Suprapubic skin (tissue), 4 donors: ENCODE measurements at regions not wholly inside any gene's neighbourhood (a gene's known extent, or its start where the extent isn't known, plus 50 kb on each side); places are given as distances from the start of the nearest gene placed in this dataset.

ENCODE experiments used
- DNase-seq, 2 donors: peaks; one replicate each; pipeline ENCODE4 v3.0.0-alpha.2; 2019; ENCODE audit warnings: low spot score in 2 of 2
- H3K27ac ChIP-seq: fragments of 200-600 bp; sonication (generic); one replicate; pipeline ENCODE4 v1.5.1; 2019
- H3K27me3 ChIP-seq: fragments of 200-600 bp; sonication (generic); one replicate; pipeline ENCODE4 v1.5.1; 2019
- H3K36me3 ChIP-seq: fragments of 200-600 bp; sonication (generic); one replicate; pipeline ENCODE4 v1.5.1; 2019
- H3K4me1 ChIP-seq: fragments of 200-600 bp; sonication (generic); one replicate; pipeline ENCODE4 v1.5.1; 2019
- H3K4me3 ChIP-seq: fragments of 200-600 bp; sonication (generic); one replicate; pipeline ENCODE4 v1.5.1; 2019; ENCODE audit warnings: mild to moderate bottlenecking
- H3K9me3 ChIP-seq: fragments of 200-600 bp; sonication (generic); one replicate; pipeline ENCODE4 v1.5.1; 2019
- EP300 ChIP-seq: sonication (generic); formaldehyde crosslinking; IDR thresholded peaks from one replicate; pipeline ENCODE4 v1.6.1; 2017; ENCODE audit warnings: antibody characterized with exemption
- POLR2A ChIP-seq, 2 donors: fragments of 450-650 bp; IDR thresholded peaks; one replicate each; pipeline ENCODE4 v1.6.1; 2017; ENCODE audit warnings: antibody characterized with exemption in 2 of 2, mild to moderate bottlenecking in 2 of 2, moderate library complexity in 2 of 2
- POLR2AphosphoS5 ChIP-seq, 3 donors: sonication (generic); formaldehyde crosslinking; IDR thresholded peaks; one replicate each; pipeline ENCODE4 v1.6.1; 2017; ENCODE audit warnings: antibody characterized with exemption in 3 of 3
- WGBS: methylation state at CpG from one replicate; pipeline ENCODE4 v1.1.5; 2018; 5-methylcytosine and 5-hydroxymethylcytosine counted together
- TF ChIP-seq, protein P1 (sequence below), 2 donors: fragments of 200-600 bp in 1 of 2; fragments of 450-650 bp in 1 of 2; sonication (generic) in 1 of 2; IDR thresholded peaks; one replicate each; pipeline ENCODE4 v1.5.1; 2016 to 2019; ENCODE audit warnings: antibody characterized with exemption in 2 of 2, mild to moderate bottlenecking in 1 of 2, moderate library complexity in 1 of 2

DNA sequence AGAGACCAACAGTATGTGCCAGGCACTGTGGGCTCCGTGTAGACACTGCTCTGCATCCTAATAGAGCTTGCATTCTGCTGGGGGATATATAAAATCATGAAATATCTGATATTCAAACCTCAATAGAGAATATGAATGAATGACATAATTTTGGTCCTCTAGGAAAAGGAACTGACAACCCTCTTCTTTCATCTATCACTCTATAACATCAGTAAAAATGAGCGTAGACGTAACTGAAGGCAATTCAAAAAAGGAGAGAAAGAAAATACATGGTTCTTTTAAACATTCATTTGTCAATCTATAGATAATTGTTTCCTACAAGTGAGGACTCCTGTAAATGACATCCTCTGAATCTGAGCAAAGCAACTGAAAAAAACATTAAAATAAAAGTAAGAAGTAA lies 607.4 kb upstream of the LRRN3 start:
- H3K36me3 ChIP-seq = no peaks in the 10 kb centered on the region
- TF ChIP-seq POLR2AphosphoS5 (IDR thresholded peaks at IDR 0.05) (no peak), EP300 (no peak), POLR2A (IDR thresholded peaks at IDR 0.05) (no peak)
- TF ChIP-seq, protein P1, sequence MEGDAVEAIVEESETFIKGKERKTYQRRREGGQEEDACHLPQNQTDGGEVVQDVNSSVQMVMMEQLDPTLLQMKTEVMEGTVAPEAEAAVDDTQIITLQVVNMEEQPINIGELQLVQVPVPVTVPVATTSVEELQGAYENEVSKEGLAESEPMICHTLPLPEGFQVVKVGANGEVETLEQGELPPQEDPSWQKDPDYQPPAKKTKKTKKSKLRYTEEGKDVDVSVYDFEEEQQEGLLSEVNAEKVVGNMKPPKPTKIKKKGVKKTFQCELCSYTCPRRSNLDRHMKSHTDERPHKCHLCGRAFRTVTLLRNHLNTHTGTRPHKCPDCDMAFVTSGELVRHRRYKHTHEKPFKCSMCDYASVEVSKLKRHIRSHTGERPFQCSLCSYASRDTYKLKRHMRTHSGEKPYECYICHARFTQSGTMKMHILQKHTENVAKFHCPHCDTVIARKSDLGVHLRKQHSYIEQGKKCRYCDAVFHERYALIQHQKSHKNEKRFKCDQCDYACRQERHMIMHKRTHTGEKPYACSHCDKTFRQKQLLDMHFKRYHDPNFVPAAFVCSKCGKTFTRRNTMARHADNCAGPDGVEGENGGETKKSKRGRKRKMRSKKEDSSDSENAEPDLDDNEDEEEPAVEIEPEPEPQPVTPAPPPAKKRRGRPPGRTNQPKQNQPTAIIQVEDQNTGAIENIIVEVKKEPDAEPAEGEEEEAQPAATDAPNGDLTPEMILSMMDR (IDR thresholded peaks at IDR 0.05) = no peak
- no peaks in the 10 kb centered on the region for H3K27me3 ChIP-seq
- no peak overlapping the region for H3K4me3 ChIP-seq
- H3K4me1 ChIP-seq = no peaks in the 10 kb centered on the region
- H3K27ac ChIP-seq = no peak overlapping the region
- peaks cover 6% of the 10 kb centered on the region for H3K9me3 ChIP-seq
- WGBS = 79% methylated on average over 3 of the region's 3 CpGs
- no peak for DNase-seq

DNA sequence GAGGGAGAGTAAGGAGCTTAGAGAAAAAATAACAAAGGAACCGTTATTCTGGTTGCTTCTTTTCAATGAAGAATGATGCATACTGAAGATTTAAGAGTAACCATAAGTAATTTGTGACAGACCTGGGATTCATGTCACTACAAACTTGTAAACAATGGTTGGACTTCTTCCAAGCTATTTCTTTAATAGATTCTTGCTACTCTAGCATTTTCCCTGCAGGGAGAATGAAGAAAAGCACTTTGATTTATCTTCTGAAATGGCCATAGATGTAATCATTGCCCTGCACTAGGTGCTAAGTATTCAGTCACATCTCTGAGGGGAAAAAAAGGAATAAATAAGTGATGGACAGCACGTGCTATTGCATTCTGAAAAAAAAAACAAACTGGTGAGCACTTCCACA lies 606.6 kb upstream of the LRRN3 start:
- no peaks in the 10 kb centered on the region for H3K4me1 ChIP-seq
- no peaks in the 10 kb centered on the region for H3K27me3 ChIP-seq
- no peaks in the 10 kb centered on the region for H3K9me3 ChIP-seq
- H3K27ac ChIP-seq = no peak overlapping the region
- 32% methylated on average over 2 of the region's 2 CpGs for WGBS
- TF ChIP-seq EP300 = no peak
- TF ChIP-seq POLR2AphosphoS5 (IDR thresholded peaks at IDR 0.05) = no peak
- no peak for TF ChIP-seq POLR2A (IDR thresholded peaks at IDR 0.05)
- TF ChIP-seq, protein P1 (IDR thresholded peaks at IDR 0.05) = no peak
- H3K4me3 ChIP-seq = no peak overlapping the region
- DNase-seq = no peak
- no peaks in the 10 kb centered on the region for H3K36me3 ChIP-seq

DNA sequence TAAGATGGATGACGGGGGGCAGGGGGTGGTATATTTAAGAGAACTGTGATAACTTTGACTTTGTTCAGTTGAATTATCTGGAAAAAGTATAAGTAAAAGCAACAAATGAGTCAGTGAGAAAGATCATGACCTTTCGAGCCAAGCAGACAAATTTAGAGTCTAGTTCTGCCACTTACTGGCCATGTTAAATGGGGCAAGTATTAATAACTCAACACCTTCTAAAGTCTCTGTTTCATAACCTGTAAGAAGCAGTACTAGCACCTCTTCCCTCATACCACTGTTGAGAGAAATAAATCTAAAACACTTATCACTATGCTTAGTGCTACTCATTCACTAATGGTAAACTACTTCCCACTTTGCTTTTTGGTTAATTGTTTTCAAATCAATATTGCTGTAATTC lies 604.4 kb upstream of the LRRN3 start:
- WGBS = 89% methylated on average over 2 of the region's 2 CpGs
- TF ChIP-seq POLR2AphosphoS5 (IDR thresholded peaks at IDR 0.05) = no peak
- TF ChIP-seq POLR2A (IDR thresholded peaks at IDR 0.05) = no peak
- TF ChIP-seq EP300 = no peak
- TF ChIP-seq, protein P1 (IDR thresholded peaks at IDR 0.05) = no peak
- Histone ChIP-seq H3K4me3 (no peak overlapping the region), H3K27me3 (no peaks in the 10 kb centered on the region), H3K36me3 (no peaks in the 10 kb centered on the region), H3K9me3 (no peaks in the 10 kb centered on the region), H3K4me1 (no peaks in the 10 kb centered on the region), H3K27ac (no peak overlapping the region)
- DNase-seq = no peak

DNA sequence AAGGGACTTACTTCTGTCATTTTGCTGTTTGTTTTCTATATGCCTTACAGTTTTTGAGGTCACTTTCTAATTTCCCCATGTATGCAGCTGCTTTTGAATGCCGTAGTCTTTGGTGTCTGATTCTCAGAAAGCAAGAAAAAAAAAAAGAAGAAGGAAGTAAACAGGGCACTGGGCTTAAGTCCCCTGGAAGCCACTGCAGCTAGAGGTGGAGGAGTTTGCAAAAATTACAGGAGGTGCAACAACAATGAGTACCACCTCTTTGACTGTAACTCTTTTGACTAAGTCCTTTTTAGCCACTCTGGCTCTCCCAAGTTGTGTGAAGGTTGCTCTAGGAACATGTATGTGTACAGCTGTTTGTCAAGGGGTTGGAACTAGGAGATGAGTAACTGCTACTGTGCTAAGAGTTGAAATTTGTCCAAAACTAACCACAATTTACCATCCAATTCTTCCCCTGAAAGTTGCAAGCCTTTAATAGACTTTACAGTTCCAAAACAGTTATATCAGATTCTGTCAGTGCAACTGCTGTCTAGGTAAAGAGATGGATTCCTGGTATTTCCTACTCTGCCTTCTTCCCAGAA lies 588.0 kb upstream of the LRRN3 start:
- no peaks in the 10 kb centered on the region for H3K27me3 ChIP-seq
- WGBS = 72% methylated on average over 1 of the region's 1 CpG
- no peaks in the 10 kb centered on the region for H3K4me1 ChIP-seq
- no peaks in the 10 kb centered on the region for H3K9me3 ChIP-seq
- no peak overlapping the region for H3K27ac ChIP-seq
- no peak overlapping the region for H3K4me3 ChIP-seq
- DNase-seq = no peak
- no peaks in the 10 kb centered on the region for H3K36me3 ChIP-seq
- TF ChIP-seq, protein P1 (IDR thresholded peaks at IDR 0.05) = no peak

DNA sequence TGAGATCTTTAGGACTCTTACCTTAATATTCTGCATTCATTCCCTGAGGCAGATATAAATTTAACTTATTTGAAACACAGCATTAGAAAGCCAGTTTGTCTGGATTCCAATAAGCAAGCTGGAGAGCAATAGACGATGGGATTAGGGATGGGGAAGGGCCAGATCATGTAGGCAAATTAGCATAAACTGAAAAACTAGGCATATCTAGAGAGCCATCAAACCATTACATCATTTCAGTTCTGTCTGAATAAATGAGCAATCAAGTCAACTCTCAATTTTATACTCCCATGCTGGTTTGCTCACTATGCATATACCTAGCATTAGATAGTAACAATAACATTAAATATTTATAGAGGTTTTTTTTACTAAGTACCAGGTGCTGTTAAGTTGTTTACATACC lies 583.6 kb upstream of the LRRN3 start:
- no peak for DNase-seq
- Histone ChIP-seq H3K27me3 (no peaks in the 10 kb centered on the region), H3K4me3 (no peak overlapping the region), H3K36me3 (no peaks in the 10 kb centered on the region), H3K27ac (no peak overlapping the region), H3K9me3 (no peaks in the 10 kb centered on the region), H3K4me1 (no peaks in the 10 kb centered on the region)
- TF ChIP-seq EP300 (no peak), POLR2A (IDR thresholded peaks at IDR 0.05) (no peak), POLR2AphosphoS5 (IDR thresholded peaks at IDR 0.05) (no peak)
- TF ChIP-seq, protein P1 (IDR thresholded peaks at IDR 0.05) = no peak
- WGBS = 49% methylated on average over 1 of the region's 1 CpG
